ENCODE measurements at regions not wholly inside any gene's neighbourhood (a gene's known extent, or its start where the extent isn't known, plus 50 kb on each side); places are given as distances from the start of the nearest gene placed in this dataset.

DNA sequence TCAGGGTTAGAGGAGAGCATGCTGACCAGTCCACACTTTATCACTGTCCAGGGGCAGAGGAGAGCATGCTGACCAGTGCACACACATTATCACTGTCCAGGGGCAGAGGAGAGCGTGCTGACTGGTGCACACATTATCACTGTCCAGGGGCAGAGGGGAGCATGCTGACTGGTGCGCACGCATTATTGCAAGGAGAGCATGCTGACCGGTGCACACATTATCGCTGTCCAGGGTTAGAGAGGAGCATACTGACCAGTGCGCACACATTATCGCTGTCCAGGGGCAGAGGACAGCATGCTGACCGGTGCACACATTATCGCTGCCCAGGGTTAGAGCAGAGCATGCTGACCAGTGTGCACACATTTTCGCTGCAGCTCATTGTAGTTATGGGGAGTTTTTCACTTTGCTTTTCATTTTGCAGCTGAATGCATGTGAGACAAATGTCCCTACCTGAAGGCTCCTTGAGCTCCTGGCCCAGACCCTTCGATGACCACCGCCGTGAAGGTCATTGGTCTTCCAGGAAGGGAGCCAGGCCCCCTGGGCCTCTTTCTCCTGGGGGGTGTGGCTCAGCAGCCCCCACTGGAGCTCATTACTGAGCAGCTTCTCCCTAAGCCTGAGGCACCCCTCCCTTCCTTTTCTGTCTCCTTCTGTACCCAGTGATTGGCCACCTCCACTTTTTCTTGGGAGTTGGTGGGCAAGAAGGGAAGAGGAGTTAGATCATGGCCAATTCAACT, 178.8 kb upstream of the AFDN start:
- TF ChIP-seq, protein P1, sequence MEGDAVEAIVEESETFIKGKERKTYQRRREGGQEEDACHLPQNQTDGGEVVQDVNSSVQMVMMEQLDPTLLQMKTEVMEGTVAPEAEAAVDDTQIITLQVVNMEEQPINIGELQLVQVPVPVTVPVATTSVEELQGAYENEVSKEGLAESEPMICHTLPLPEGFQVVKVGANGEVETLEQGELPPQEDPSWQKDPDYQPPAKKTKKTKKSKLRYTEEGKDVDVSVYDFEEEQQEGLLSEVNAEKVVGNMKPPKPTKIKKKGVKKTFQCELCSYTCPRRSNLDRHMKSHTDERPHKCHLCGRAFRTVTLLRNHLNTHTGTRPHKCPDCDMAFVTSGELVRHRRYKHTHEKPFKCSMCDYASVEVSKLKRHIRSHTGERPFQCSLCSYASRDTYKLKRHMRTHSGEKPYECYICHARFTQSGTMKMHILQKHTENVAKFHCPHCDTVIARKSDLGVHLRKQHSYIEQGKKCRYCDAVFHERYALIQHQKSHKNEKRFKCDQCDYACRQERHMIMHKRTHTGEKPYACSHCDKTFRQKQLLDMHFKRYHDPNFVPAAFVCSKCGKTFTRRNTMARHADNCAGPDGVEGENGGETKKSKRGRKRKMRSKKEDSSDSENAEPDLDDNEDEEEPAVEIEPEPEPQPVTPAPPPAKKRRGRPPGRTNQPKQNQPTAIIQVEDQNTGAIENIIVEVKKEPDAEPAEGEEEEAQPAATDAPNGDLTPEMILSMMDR (conservative IDR thresholded peaks at IDR 0.05): no peak
- TF ChIP-seq ZFX (IDR thresholded peaks at IDR 0.05): no peak
